HCT116 (cell line): ENCODE measurements at regions not wholly inside any gene's neighbourhood (a gene's known extent, or its start where the extent isn't known, plus 50 kb on each side); places are given as distances from the start of the nearest gene placed in this dataset.

Source experiments
- ATAC-seq: fragments of 200-7000 bp; cut with Tn5 transposase; 2 replicates; pipeline ENCODE4 v1.9.1; 2020; ENCODE audit warnings: mild to moderate bottlenecking, moderate library complexity
- BruUV-seq: library from RNA; stranded (reverse); fragments of 400-500 nt; replicated peaks from 2 replicates; lab custom pipeline; 2021; lab: Mats Ljungman, UMichigan
- CTCF ChIA-PET: fragments of 300-600 bp; sonication (Branson Sonifier 250); formaldehyde crosslinking; loops from one replicate; lab custom pipeline; 2021; ENCODE audit warnings: antibody characterized with exemption; lab: Charles Lee
- POLR2A ChIA-PET: fragments of 300-600, 350-600 bp; sonication (Branson Sonifier 250); formaldehyde crosslinking; loops from one replicate; lab custom pipeline; 2021; ENCODE audit warnings: antibody characterized with exemption; lab: Charles Lee
- RAD21 ChIA-PET, 2 experiments: fragments of 300-600 bp; sonication (Branson Sonifier 250); formaldehyde crosslinking; loops; one replicate each; lab custom pipeline; 2023; ENCODE audit warnings: low total read pairs in 2 of 2; ENCODE audit not compliant: uncharacterized antibody in 2 of 2, unreplicated experiment in 2 of 2, low non-redundant PET in 1 of 2; lab: Charles Lee
- DNase-seq: peaks from one replicate; pipeline ENCODE4 v3.0.0-alpha.2; 2010; ENCODE audit warnings: low read depth, low spot score
- H2AFZ ChIP-seq: fragments of 200-600 bp; shearing (Covaris generic), sonication (generic); 2 replicates; pipeline ENCODE4 v1.6.1; 2017; ENCODE audit warnings: low read depth, mixed run types, mixed read lengths, antibody characterized with exemption, low read length; ENCODE audit not compliant: poor library complexity, severe bottlenecking
- H3K27ac ChIP-seq: 2 replicates; pipeline ENCODE4 v1.5.1; 2012; ENCODE audit warnings: low read depth, low read length
- H3K27me3 ChIP-seq: fragments of 200-600 bp; sonication (generic); 2 replicates; pipeline ENCODE4 v1.6.1; 2016; ENCODE audit warnings: mixed run types, low read length, mixed read lengths; ENCODE audit not compliant: insufficient read depth
- H3K36me3 ChIP-seq, 2 experiments: fragments of 200-500 bp in 1 of 2; fragments of 200-600 bp in 1 of 2; sonication (Bioruptor generic) in 1 of 2; sonication (generic) in 1 of 2; 2 replicates each; pipeline versions ENCODE4 v1.5.1 to v1.6.1; 2014 to 2016; ENCODE audit warnings: low read length in 2 of 2, inconsistent platforms in 1 of 2, mixed read lengths in 1 of 2, mixed run types in 1 of 2; ENCODE audit not compliant: insufficient read depth in 2 of 2, control insufficient read depth in 1 of 2
- H3K4me1 ChIP-seq, 2 experiments: fragments of 200-600 bp in 1 of 2; sonication (generic) in 1 of 2; 2 replicates each; pipeline versions ENCODE4 v1.5.1 to v1.6.1; 2012 to 2017; ENCODE audit warnings: low read length in 2 of 2, inconsistent platforms in 1 of 2, mild to moderate bottlenecking in 1 of 2, mixed read lengths in 1 of 2, mixed run types in 1 of 2, moderate library complexity in 1 of 2; ENCODE audit not compliant: insufficient read depth in 2 of 2, control insufficient read depth in 1 of 2
- H3K4me2 ChIP-seq: fragments of 200-600 bp; sonication (generic); 2 replicates; pipeline ENCODE4 v1.6.1; 2017; ENCODE audit warnings: mixed run types, low read length, mixed read lengths
- H3K4me3 ChIP-seq, 2 experiments: fragments of 200-600 bp in 1 of 2; sonication (generic) in 1 of 2; replicated peaks in 1 of 2; 2 replicates each; pipeline ENCODE4 v1.5.1; 2011 to 2016; ENCODE audit warnings: low read length in 2 of 2, control low read depth in 1 of 2, low read depth in 1 of 2, mild to moderate bottlenecking in 1 of 2, mixed read lengths in 1 of 2, mixed run types in 1 of 2
- H3K79me2 ChIP-seq: fragments of 200-600 bp; sonication (generic); 2 replicates; pipeline ENCODE4 v1.6.1; 2017; ENCODE audit warnings: mild to moderate bottlenecking, mixed run types, low read length, moderate library complexity, mixed read lengths; ENCODE audit not compliant: insufficient read depth
- H3K9ac ChIP-seq: fragments of 200-600 bp; sonication (generic); 2 replicates; pipeline ENCODE4 v1.6.1; 2016; ENCODE audit warnings: low read length, mixed read lengths
- H3K9me2 ChIP-seq: fragments of 200-600 bp; sonication (generic), shearing (Covaris generic); 2 replicates; pipeline ENCODE4 v1.6.1; 2017; ENCODE audit warnings: mixed run types, mild to moderate bottlenecking, moderate library complexity; ENCODE audit not compliant: insufficient read depth
- H3K9me3 ChIP-seq, 2 experiments: fragments of 200-500 bp in 1 of 2; fragments of 200-600 bp in 1 of 2; sonication (Bioruptor generic) in 1 of 2; sonication (generic) in 1 of 2; 2 replicates each; pipeline ENCODE4 v1.6.1; 2014 to 2017; ENCODE audit warnings: low read length in 2 of 2, mixed read lengths in 2 of 2, inconsistent platforms in 1 of 2, low read depth in 1 of 2, mild to moderate bottlenecking in 1 of 2, mixed run types in 1 of 2, moderate library complexity in 1 of 2; ENCODE audit not compliant: control insufficient read depth in 1 of 2, insufficient read depth in 1 of 2
- H4K20me1 ChIP-seq: fragments of 200-600 bp; sonication (generic), shearing (Covaris generic); 2 replicates; pipeline ENCODE4 v1.6.1; 2017; ENCODE audit warnings: mixed run types, mild to moderate bottlenecking, moderate library complexity; ENCODE audit not compliant: insufficient read depth
- CBX3 ChIP-seq: IDR thresholded peaks from 2 replicates; pipeline ENCODE4 v1.6.1; 2012; ENCODE audit warnings: low read depth
- FOSL1 ChIP-seq: IDR thresholded peaks from 2 replicates; pipeline ENCODE4 v1.6.1; 2012; ENCODE audit warnings: low read depth
- POLR2A ChIP-seq: IDR thresholded peaks from 2 replicates; pipeline ENCODE4 v1.7.0; 2011; ENCODE audit warnings: borderline replicate concordance; ENCODE audit not compliant: insufficient read depth, insufficient read length; ENCODE audit errors: extremely low read depth
- POLR2AphosphoS5 ChIP-seq: IDR thresholded peaks from 2 replicates; pipeline ENCODE4 v1.6.1; 2011; ENCODE audit warnings: mild to moderate bottlenecking, low read depth, low read length, moderate library complexity
- intact Hi-C: fragments of 100-400 bp; cut with micrococcal nuclease; formaldehyde crosslinking; loops from 2 replicates; pipeline ENCODE4 v1.10.0; 2022

- no peak overlapping the region for H2AFZ ChIP-seq
- no peak overlapping the region for H3K4me3 ChIP-seq
- no TSS peak for BruUV-seq
- no peak overlapping the region for H3K4me2 ChIP-seq
- POLR2A ChIA-PET: no interaction called here
- no peak for ATAC-seq
- H3K9me2 ChIP-seq: no peaks in the 10 kb centered on the region
- intact Hi-C loops: no loop called here
- RAD21 ChIA-PET: no interaction called here
- H3K27me3 ChIP-seq: no peaks in the 10 kb centered on the region
- CTCF ChIA-PET: no interaction called here
- TF ChIP-seq CBX3 (no peak), FOSL1 (no peak), POLR2AphosphoS5 (no peak), POLR2A (no peak)
- H3K9ac ChIP-seq: no peak overlapping the region
- no peaks in the 10 kb centered on the region for H3K4me1 ChIP-seq
- no peaks in the 10 kb centered on the region for H3K36me3 ChIP-seq
- H4K20me1 ChIP-seq: no peaks in the 10 kb centered on the region
- H3K9me3 ChIP-seq: no peaks in the 10 kb centered on the region
- no peak for DNase-seq
- H3K27ac ChIP-seq: no peak overlapping the region
- H3K79me2 ChIP-seq: no peaks in the 10 kb centered on the region
Measured at GRCh38 chrX:82848111-82848510, 660.0 kb upstream of the POU3F4 start.
